PC-3 (cell line): ENCODE measurements at regions not wholly inside any gene's neighbourhood (a gene's known extent, or its start where the extent isn't known, plus 50 kb on each side); places are given as distances from the start of the nearest gene placed in this dataset.

Experiments used
- CTCF ChIP-seq: fragments of 300-600 bp; sonication (generic); conservative IDR thresholded peaks from 2 replicates; pipeline ENCODE4 v1.5.1; 2017; ENCODE audit warnings: antibody characterized with exemption, low read depth, mild to moderate bottlenecking, low read length
- EZH2 ChIP-seq: fragments of 300-600 bp; sonication (generic); IDR thresholded peaks from one replicate; pipeline ENCODE4 v1.6.1; 2017; ENCODE audit warnings: antibody characterized with exemption, mild to moderate bottlenecking, low read length; ENCODE audit not compliant: unreplicated experiment
- EZH2phosphoT487 ChIP-seq: fragments of 300-600 bp; sonication (generic); IDR thresholded peaks from 2 replicates; pipeline ENCODE4 v1.6.1; 2018; ENCODE audit warnings: mild to moderate bottlenecking, antibody characterized with exemption, low read length, borderline replicate concordance

DNA sequence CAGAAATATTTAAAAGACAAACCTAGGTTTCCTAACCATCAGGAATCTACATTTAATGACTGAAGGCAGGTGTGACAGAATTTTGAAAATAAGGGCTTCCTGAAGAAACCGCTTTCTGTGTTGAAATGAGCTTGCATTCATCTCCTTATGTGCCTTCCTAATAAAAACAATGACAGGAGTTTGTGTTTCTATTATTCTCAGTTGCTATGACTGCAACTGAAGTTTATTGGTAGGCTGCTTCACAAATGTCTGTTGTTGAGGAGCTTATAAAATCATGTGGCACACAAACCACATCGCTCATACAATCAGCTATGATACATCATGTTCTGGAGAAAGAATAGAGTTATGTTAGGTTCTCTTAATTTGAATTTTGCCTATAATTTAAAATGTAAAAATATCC lies 362.7 kb upstream of the SLC8A1 start:
- TF ChIP-seq CTCF (no peak), EZH2phosphoT487 (no peak), EZH2 (no peak)
